ENCODE measurements at regions not wholly inside any gene's neighbourhood (a gene's known extent, or its start where the extent isn't known, plus 50 kb on each side); places are given as distances from the start of the nearest gene placed in this dataset.

DNA sequence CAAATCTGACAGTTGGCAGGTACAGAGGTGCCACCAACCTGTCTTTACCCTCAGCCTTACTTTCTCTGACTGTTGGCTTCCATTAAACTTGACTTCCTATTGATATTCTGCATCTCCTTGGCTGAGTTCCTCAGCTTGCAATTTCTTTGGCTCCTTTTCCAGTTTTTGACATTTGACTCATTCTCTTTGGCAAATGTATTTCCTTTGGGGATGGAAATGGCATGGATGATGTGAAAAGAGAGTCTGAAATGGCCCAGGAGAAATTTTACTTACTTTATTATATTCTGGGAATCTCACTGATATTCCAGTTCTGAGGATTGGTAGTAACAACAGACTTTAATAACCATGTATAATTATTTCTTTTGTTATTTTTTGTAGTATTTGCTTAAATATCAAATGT, 255.2 kb downstream of the CD109 start:
- peak; percentile 68 for DNase-seq (ENCODE audit: low read depth)
- TF ChIP-seq, protein P1, sequence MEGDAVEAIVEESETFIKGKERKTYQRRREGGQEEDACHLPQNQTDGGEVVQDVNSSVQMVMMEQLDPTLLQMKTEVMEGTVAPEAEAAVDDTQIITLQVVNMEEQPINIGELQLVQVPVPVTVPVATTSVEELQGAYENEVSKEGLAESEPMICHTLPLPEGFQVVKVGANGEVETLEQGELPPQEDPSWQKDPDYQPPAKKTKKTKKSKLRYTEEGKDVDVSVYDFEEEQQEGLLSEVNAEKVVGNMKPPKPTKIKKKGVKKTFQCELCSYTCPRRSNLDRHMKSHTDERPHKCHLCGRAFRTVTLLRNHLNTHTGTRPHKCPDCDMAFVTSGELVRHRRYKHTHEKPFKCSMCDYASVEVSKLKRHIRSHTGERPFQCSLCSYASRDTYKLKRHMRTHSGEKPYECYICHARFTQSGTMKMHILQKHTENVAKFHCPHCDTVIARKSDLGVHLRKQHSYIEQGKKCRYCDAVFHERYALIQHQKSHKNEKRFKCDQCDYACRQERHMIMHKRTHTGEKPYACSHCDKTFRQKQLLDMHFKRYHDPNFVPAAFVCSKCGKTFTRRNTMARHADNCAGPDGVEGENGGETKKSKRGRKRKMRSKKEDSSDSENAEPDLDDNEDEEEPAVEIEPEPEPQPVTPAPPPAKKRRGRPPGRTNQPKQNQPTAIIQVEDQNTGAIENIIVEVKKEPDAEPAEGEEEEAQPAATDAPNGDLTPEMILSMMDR (IDR thresholded peaks at IDR 0.05; ENCODE audit: insufficient read depth, low read length) = no peak
- no peak overlapping the region for H3K4me3 ChIP-seq (ENCODE audit: low read depth, low read length)

DNA sequence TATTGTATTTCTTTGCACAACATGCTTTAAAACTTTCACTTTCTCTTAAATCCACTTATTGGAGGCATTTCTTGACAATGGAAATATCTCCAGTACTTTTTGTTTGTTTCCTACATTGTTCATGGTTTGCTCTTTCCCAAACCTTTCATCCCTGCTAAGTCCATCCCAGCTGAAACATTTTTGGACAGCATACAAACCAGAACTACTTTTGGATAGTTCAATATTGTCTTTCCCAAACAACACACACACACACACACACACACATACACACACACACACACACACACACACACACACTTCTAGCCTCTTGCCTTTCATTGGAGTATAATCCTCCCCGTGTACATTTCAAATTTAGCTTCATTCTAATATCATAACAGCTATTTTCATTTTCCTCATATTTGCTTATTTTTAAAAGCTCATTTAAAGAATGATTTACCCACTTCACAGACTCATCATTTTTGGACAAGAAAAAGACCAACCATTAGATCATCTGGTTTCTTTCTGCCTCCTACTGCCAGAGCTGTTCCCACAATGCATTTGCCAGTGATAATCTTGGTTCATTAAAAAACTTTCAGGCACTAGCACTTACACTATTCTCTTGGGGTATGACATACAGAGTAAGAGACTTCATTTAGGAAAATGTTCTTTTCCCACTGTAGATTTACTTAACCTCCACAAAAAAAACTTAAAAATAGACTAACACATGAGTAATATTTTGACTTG, 248.1 kb downstream of the CD109 start:
- H3K4me3 ChIP-seq (ENCODE audit: low read depth, low read length) = no peak overlapping the region
- DNase-seq (ENCODE audit: low read depth) = peak; percentile 8

DNA sequence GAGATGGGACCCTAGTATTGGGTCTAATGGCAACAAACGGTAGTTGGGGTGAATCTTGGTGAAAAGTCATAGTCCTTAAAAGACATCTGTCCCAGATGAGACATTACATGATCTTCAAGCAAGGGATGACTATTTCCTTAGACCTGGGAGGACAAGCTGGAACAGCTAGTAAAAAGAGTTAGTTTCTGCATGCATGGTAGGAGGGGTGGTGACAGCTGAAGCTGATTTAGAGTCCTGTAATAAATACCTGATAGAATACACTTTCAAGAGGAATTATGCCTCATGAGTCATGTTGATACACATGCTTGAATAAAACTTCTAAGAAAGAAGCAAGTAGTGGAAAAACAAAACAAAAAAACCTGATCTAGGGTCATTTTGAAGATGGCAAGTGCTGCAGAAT, 247.4 kb downstream of the CD109 start:
- TF ChIP-seq, protein P1 (IDR thresholded peaks at IDR 0.05; ENCODE audit: insufficient read depth, low read length) = no peak
- no peak for DNase-seq (ENCODE audit: low read depth)

More for the DNA sequence above, 248.1 kb downstream of the CD109 start:
- TF ChIP-seq, protein P1 (IDR thresholded peaks at IDR 0.05; ENCODE audit: insufficient read depth, low read length) = no peak

DNA sequence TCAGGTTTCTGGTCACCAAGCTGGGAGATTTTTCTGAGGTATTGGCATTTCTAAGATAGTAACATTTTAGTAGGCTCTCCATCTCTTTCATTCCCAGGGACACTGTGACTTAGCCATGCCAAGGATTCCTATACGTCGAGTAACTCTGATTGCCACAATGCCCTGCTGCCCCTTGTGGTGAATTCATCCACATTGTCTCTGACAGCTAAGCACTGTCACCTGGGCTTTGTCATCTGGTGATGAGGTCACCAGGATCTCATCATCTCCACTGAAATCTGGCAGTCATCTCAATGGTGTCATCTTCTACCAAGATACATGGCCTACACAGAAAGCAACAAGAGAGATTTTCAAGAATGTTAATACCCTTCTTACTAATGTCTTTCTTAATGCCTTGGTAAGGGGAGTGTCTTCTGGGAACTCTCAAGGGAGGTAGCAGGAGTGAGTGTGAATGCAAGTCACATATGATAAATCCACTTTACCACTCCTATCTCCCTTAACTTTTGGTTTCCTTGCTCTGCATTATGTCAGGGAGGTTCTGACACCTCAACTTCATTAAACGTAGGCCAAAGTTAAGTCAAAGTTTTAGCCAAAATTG, 246.7 kb downstream of the CD109 start:
- no peak overlapping the region for H3K4me3 ChIP-seq (ENCODE audit: low read depth, low read length)
- TF ChIP-seq, protein P1 (IDR thresholded peaks at IDR 0.05; ENCODE audit: insufficient read depth, low read length) = no peak
- peak; percentile 18 for DNase-seq (ENCODE audit: low read depth)

More for the DNA sequence above, 247.4 kb downstream of the CD109 start:
- H3K4me3 ChIP-seq (ENCODE audit: low read depth, low read length) = no peak overlapping the region

DNA sequence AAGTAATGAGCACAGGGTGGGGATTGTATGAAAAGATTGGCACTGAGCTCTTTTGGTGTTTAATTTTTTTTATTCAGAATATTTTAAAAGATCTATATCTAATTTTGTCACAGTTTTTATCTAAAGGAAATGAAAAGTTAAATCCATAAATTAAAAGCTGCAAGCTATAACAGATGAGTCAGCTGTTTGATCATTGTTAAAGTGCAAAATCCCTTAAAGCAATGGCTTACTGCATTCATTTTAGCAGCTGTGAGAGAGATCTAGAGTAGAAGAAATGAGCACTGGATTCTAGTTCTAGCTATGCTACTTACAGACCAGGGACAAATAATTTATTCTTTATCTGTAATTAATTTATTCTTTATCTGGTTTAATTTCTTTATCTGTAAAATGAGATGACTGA, 245.9 kb downstream of the CD109 start:
- no peak overlapping the region for H3K4me3 ChIP-seq (ENCODE audit: low read depth, low read length)
- no peak for DNase-seq (ENCODE audit: low read depth)
- TF ChIP-seq, protein P1 (IDR thresholded peaks at IDR 0.05; ENCODE audit: insufficient read depth, low read length) = no peak

DNA sequence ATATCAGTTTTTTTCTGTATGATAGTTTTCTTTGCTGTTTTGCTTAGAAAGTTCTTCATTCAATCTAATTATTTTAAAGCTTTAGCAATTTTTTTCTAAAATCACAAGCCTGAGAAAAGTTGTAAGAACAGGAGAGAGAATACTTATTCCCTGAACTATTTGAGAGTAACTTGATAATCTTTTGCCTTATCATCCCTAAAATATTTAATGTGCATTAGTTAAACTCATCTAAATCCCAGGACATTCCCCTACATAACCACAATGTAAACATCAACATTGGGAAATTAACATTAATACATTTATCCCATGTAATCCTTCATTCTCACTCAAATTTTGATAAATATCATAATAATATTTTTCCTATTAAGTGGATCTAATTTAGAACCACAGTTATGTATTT, 241.8 kb downstream of the CD109 start:
- no peak for DNase-seq (ENCODE audit: low read depth)
- H3K4me3 ChIP-seq (ENCODE audit: low read depth, low read length) = no peak overlapping the region
- TF ChIP-seq, protein P1 (IDR thresholded peaks at IDR 0.05; ENCODE audit: insufficient read depth, low read length) = no peak

Measured in fibroblast of the aortic adventitia (primary cell).